NCI-H82 treated with DMSO at 0.1 percent for 48 hours (cell line): ENCODE measurements at regions not wholly inside any gene's neighbourhood (a gene's known extent, or its start where the extent isn't known, plus 50 kb on each side); places are given as distances from the start of the nearest gene placed in this dataset.
"Not testable (repeated sequence)": the region's sequence is repeated elsewhere in the genome, so short reads cannot be mapped to it uniquely, and the experiment has no call there.

ENCODE experiments used
- DNase-seq: peaks from one replicate; lab custom pipeline; 2025; ENCODE audit not compliant: unreplicated experiment; lab: John Stamatoyannopoulos, UW

GRCh38 chr2:2906091-2906490, 471.5 kb downstream of the EIPR1 start:
- no peak for DNase-seq

GRCh38 chr2:2904721-2905350, 472.8 kb downstream of the EIPR1 start:
- no peak for DNase-seq

- DNase-seq: no peak
These were observed 474.9 kb downstream of the EIPR1 start for GRCh38 chr2:2902547-2903281.

GRCh38 chr2:2901384-2902345, 476.0 kb downstream of the EIPR1 start:
- no peak for DNase-seq

DNA sequence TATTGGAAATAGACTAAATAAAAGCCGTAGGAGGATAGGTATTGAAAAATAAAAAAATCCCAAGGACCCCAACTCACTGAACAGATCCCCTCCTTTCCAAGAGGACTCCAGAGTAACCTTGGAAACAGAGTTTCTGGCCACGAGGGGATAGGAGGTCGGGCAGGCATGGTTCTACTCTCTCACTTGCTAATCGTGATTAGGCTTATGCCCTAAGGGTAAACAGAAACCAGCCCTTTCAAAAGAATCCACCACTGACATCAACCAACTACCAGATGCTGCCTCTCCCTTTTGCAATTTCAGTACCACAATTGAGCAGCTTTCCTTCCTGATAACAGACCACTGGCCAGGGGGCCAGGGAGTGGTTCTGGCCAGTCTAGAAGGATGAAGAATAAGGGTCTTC, 477.8 kb downstream of the EIPR1 start:
- no peak for DNase-seq

DNA sequence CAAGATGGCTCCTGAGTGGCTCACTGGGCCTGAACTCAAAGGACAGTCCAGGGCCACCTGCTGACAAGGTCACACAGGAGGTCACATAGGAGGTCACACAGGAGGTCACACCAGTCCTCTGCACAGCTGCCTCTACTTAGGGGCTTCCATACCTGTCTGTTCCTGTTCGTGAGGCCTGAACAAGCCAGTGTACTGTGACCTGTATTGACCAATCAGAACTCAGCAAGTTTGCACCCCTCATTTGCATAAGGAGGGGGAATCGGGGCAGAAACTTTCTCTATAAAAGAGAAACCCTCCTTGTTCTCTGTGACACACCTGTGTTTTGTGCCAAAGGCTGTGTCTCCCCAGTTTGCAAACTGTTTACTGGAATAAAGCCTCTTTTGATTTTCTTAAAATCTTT, 478.9 kb downstream of the EIPR1 start:
- no peak for DNase-seq

DNA sequence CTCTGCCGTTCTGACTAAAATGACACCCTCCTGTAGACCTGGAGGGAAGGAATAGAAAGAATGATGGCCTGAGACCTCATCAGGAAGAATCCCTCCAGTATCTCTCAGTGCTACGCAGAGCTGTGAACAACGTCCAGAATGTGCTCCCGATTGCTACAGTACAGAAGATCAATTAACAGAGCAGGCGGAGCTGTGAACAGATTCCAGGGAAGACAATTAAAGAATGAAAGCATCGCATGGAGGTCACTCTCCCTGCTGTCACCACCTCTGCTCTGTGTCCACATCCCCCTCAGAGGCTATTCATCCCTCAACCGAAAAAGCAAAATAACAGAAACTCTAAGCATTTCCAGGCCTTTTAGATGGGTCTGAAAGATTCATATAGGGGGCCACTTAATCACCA, 481.0 kb downstream of the EIPR1 start:
- DNase-seq: no peak

- DNase-seq: no peak
These were observed 481.6 kb downstream of the EIPR1 start for GRCh38 chr2:2896011-2896410.

- not testable (repeated sequence) for DNase-seq
These were observed 483.6 kb downstream of the EIPR1 start for GRCh38 chr2:2894011-2894410.

DNA sequence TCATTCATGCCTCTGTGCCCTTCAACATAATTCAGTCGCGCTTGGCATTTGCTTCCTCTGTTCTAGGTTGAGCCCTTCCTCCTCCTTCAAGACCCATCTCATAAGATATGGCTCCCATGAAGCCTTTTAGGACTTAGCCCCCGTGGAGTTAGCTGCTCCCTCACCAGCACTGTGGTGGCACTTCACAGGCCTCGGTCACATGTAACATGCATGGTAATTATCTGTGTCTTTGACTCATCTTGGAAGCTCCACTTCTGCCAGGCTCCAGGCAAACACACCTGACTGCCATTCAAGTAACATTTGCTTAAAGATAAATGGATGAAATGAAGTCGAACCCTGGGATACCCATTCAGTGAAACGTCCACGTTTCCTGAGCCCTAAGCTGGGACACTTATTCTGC, 484.7 kb downstream of the EIPR1 start:
- DNase-seq: no peak

GRCh38 chr2:2892378-2892777, 485.2 kb downstream of the EIPR1 start:
- DNase-seq: no peak

GRCh38 chr2:2890901-2891300, 486.7 kb downstream of the EIPR1 start:
- DNase-seq: no peak

GRCh38 chr2:2890246-2890645, 487.4 kb downstream of the EIPR1 start:
- no peak for DNase-seq

- no peak for DNase-seq
These were observed 488.0 kb downstream of the EIPR1 start for GRCh38 chr2:2889646-2890045.

DNA sequence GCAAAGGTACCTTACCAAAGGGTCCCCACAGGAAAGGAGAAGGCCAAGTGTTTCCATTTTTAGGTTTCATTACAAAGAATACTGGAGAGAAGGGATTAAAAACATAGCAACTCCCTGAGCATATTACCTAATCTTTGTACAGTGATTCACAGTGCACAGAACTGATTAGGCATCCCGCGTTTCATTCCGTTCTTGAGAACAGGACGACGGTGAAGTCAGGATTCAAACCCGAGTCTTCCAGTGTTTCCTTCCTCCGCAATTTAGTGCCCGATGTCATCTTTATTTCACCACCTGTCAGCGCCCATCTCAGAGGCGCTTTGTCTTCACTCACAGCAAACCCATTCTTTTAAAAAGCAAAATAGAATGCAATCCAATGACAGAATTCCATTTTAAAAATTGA, 488.5 kb downstream of the EIPR1 start:
- no peak for DNase-seq

DNA sequence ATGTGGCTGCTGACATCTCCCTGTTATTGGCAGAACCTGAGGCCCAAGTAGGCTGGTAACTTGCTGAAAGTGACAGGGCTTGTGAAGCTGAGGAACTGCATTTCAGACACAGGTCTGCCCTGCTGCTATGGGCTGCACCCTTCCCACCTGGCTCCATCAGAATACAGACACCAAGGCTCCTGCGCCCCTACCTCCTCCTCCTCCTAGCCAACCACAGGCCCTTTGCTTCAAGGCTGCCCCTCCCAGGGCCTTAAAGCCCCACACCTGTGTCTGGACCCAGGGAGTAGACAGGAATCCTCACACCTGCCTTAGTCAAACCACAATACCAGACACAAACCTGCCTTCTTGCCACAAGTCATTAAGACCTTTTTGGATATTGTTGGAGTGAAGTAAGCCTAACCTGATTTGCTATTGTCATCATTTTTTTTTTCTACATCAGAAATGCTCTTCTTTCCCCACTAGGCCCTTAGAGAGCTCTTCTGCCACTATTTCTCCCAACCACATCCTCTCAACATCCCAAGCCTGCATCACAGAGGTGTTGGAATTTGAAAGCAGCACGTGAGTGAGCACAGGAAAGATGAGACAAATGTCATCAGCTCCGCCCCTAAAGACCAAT, 489.7 kb downstream of the EIPR1 start:
- DNase-seq: no peak

GRCh38 chr2:2886922-2887321, 490.7 kb downstream of the EIPR1 start:
- no peak for DNase-seq

DNA sequence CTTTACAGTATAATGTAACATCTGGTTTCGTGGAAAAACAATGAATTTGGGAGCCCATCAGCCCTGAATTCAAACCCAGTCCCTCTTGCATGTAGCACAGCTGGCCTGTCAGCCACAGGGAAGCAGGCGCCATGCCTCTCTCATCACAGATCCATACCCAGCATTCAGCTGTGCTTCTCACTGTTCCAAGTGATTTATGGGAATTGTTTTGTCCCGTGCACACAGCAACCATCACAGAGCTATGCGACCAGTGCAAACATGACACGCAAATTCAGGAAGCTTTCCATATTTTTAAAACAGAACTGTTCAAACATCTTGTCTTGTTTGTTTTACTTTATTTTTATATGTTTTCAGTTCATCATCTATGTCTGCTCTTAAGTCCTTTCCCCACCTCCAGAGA, 496.1 kb downstream of the EIPR1 start:
- DNase-seq: no peak

- DNase-seq: no peak
These were observed 496.7 kb downstream of the EIPR1 start for GRCh38 chr2:2880938-2881337.

DNA sequence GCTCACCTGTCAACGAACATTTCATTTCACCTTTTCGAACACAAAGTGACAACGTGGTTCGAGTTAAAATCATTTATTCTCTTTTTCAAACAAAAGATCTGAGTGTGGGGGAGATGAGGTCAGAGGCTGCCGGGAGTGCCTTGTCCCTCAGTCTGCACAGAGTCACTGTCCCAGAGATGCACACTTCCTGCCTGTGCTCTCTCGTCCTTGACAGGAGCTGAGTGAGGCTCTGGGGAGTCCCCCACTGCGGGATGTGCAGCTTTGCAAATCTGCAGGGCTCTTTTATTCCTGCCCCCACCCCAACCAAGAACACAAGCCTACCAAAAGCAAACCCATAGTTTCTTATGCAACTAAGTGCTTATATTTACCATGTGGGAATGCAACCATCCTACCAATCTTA, 497.8 kb downstream of the EIPR1 start:
- no peak for DNase-seq

DNA sequence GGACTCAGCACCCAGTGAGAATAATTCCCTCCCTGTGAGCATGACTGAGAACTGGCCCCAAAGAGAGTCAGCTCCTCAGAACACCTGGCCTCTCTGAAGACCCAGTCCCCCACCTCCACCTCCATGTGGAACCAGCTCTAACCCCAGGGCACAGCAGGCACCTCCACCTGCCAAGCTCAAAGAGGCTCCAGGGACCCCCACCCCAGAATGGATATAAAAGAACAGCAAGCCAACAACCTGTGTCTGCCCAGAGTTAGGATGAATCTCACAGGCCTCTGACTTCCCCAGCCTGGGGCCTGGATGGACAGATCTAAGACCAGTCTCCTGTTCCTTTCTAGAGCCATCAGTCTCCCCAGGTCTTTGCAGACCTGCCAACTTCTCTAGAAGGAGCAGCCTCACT, 498.5 kb downstream of the EIPR1 start:
- DNase-seq: no peak
